PC-3 (cell line): ENCODE measurements at regions not wholly inside any gene's neighbourhood (a gene's known extent, or its start where the extent isn't known, plus 50 kb on each side); places are given as distances from the start of the nearest gene placed in this dataset.

Experiments
- ATAC-seq: fragments of 200-7000 bp; cut with Tn5 transposase; 2 replicates; pipeline ENCODE4 v1.9.1; 2020; ENCODE audit warnings: mild to moderate bottlenecking, moderate library complexity
- BruUV-seq: library from RNA; stranded (reverse); fragments of 400-500 nt; replicated peaks from 2 replicates; lab custom pipeline; 2021; lab: Mats Ljungman, UMichigan
- CTCF ChIA-PET: fragments of 300-600 bp; sonication (Branson Sonifier 250); formaldehyde crosslinking; loops from one replicate; lab custom pipeline; 2022; ENCODE audit warnings: antibody characterized with exemption; lab: Charles Lee
- POLR2A ChIA-PET: fragments of 300-600 bp; sonication (Branson Sonifier 250); formaldehyde crosslinking; loops from one replicate; lab custom pipeline; 2022; ENCODE audit warnings: antibody characterized with exemption; ENCODE audit not compliant: unreplicated experiment; lab: Charles Lee
- DNase-seq: peaks from one replicate; pipeline ENCODE4 v3.0.0-alpha.2; 2015
- H2AFZ ChIP-seq: fragments of 300-600 bp; sonication (generic); 2 replicates; pipeline ENCODE4 v1.6.0; 2016; ENCODE audit warnings: antibody characterized with exemption, low read length
- H3F3A ChIP-seq: fragments of 300-600 bp; sonication (generic); one replicate; pipeline ENCODE4 v1.6.0; 2017; ENCODE audit warnings: antibody characterized with exemption, low read length, control low read depth, mild to moderate bottlenecking; ENCODE audit not compliant: unreplicated experiment
- H3K27ac ChIP-seq: fragments of 300-600 bp; sonication (generic); 2 replicates; pipeline ENCODE4 v1.5.1; 2016; ENCODE audit warnings: mild to moderate bottlenecking, low read length
- H3K27me3 ChIP-seq: fragments of 300-600 bp; sonication (generic); 2 replicates; pipeline ENCODE4 v1.6.1; 2016; ENCODE audit warnings: low read length, mixed read lengths
- H3K36me3 ChIP-seq: fragments of 300-600 bp; sonication (generic); 2 replicates; pipeline ENCODE4 v1.6.1; 2016; ENCODE audit warnings: low read depth, mixed run types, low read length, mixed read lengths
- H3K4me1 ChIP-seq: fragments of 300-600 bp; sonication (generic); 2 replicates; pipeline ENCODE4 v1.5.1; 2016; ENCODE audit warnings: low read length; ENCODE audit not compliant: insufficient read depth
- H3K4me2 ChIP-seq: fragments of 300-600 bp; sonication (generic); 2 replicates; pipeline ENCODE4 v1.6.0; 2016; ENCODE audit warnings: low read length
- H3K4me3 ChIP-seq: fragments of 300-600 bp; sonication (generic); 2 replicates; pipeline ENCODE4 v1.5.1; 2016; ENCODE audit warnings: mild to moderate bottlenecking, low read length, mixed read lengths
- H3K79me2 ChIP-seq: fragments of 300-600 bp; sonication (generic); 2 replicates; pipeline ENCODE4 v1.6.1; 2017; ENCODE audit warnings: low read length, mixed read lengths
- H3K9ac ChIP-seq: fragments of 300-600 bp; sonication (generic); 2 replicates; pipeline ENCODE4 v1.6.0; 2016; ENCODE audit warnings: mild to moderate bottlenecking, low read length
- H3K9me2 ChIP-seq: fragments of 300-600 bp; sonication (generic); replicated peaks from 2 replicates; pipeline ENCODE4 v1.6.1; 2016; ENCODE audit warnings: mixed run types, low read length, mixed read lengths
- H3K9me3 ChIP-seq: fragments of 300-600 bp; sonication (generic); 2 replicates; pipeline ENCODE4 v1.6.1; 2016; ENCODE audit warnings: low read length, mixed read lengths
- H4K20me1 ChIP-seq: fragments of 300-600 bp; sonication (generic); 2 replicates; pipeline ENCODE4 v1.6.1; 2016; ENCODE audit warnings: low read length, mixed read lengths
- CTCF ChIP-seq: fragments of 300-600 bp; sonication (generic); conservative IDR thresholded peaks from 2 replicates; pipeline ENCODE4 v1.5.1; 2017; ENCODE audit warnings: antibody characterized with exemption, low read depth, mild to moderate bottlenecking, low read length
- EZH2 ChIP-seq: fragments of 300-600 bp; sonication (generic); IDR thresholded peaks from one replicate; pipeline ENCODE4 v1.6.1; 2017; ENCODE audit warnings: antibody characterized with exemption, mild to moderate bottlenecking, low read length; ENCODE audit not compliant: unreplicated experiment
- EZH2phosphoT487 ChIP-seq: fragments of 300-600 bp; sonication (generic); IDR thresholded peaks from 2 replicates; pipeline ENCODE4 v1.6.1; 2018; ENCODE audit warnings: mild to moderate bottlenecking, antibody characterized with exemption, low read length, borderline replicate concordance
- intact Hi-C: fragments of 100-400 bp; cut with micrococcal nuclease; formaldehyde crosslinking; loops from 2 replicates; pipeline ENCODE4 v1.9.0; 2023

DNA sequence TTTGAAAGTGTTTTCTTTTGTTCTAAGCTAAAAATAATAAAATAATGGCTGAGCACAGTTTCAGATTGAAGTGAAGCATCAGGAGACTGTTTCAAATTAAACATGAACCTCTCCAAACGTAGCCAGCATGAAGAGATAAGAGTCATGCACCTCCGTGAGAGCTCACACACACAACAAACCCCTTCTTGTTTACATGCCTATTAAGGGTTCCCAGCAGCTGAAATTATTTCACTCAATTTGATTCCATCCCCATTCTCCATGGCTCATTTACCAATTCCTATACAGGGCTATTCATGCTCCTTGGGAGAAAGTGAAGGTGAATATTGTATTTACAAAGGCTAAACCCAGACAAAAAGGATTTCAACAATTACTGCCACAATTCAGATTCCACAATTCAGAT lies 954.1 kb upstream of the INTU start:
- BruUV-seq: no TSS peak
- H3K9me2 ChIP-seq: no peaks in the 10 kb centered on the region
- H3K9ac ChIP-seq: no peak overlapping the region
- ATAC-seq: no peak
- no peak overlapping the region for H2AFZ ChIP-seq
- ChIA-PET POLR2A (no interaction called here), CTCF (no interaction called here)
- no peak for TF ChIP-seq EZH2phosphoT487
- TF ChIP-seq CTCF: no peak
- TF ChIP-seq EZH2: no peak
- no peaks in the 10 kb centered on the region for H3K79me2 ChIP-seq
- H3K4me1 ChIP-seq: no peaks in the 10 kb centered on the region
- no peaks in the 10 kb centered on the region for H3K27me3 ChIP-seq
- no peaks in the 10 kb centered on the region for H3K36me3 ChIP-seq
- intact Hi-C loops: no loop called here
- no peak for DNase-seq
- H3F3A ChIP-seq: no peaks in the 10 kb centered on the region
- H3K9me3 ChIP-seq: no peaks in the 10 kb centered on the region
- H3K4me2 ChIP-seq: no peak overlapping the region
- no peaks in the 10 kb centered on the region for H4K20me1 ChIP-seq
- no peak overlapping the region for H3K27ac ChIP-seq
- no peak overlapping the region for H3K4me3 ChIP-seq

DNA sequence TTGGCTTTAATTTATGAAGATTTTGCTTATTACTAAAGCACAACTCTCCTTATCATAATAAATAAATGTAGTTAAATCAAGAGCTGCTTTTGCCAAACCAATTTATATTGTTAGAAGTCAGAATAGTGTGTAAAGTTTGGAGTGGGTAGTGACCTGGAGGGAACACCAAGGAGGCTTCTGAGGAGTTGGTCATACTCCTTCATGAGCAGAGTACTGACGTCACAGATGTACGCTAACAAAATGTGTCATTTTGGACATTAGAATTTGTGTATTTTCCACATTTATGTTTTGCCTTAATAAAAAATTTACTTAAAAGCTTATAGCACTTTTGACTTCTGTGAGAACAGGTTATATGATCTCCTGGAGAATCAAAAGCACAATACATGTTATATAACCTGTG lies 953.5 kb upstream of the INTU start:
- Histone ChIP-seq H3K9me2 (no peaks in the 10 kb centered on the region), H2AFZ (no peak overlapping the region), H3K9me3 (no peaks in the 10 kb centered on the region), H3F3A (no peaks in the 10 kb centered on the region), H3K27me3 (no peaks in the 10 kb centered on the region), H3K36me3 (no peaks in the 10 kb centered on the region), H3K9ac (no peak overlapping the region), H3K4me1 (no peaks in the 10 kb centered on the region), H3K27ac (no peak overlapping the region), H3K79me2 (no peaks in the 10 kb centered on the region), H3K4me2 (no peak overlapping the region), H4K20me1 (no peaks in the 10 kb centered on the region), H3K4me3 (no peak overlapping the region)
- no TSS peak for BruUV-seq
- ATAC-seq (no peak), DNase-seq (no peak)
- intact Hi-C loops: no loop called here
- CTCF ChIA-PET: no interaction called here
- TF ChIP-seq CTCF (no peak), EZH2phosphoT487 (no peak), EZH2 (no peak)
- POLR2A ChIA-PET: no interaction called here

GRCh38 chr4:126682250-126682649 lies 950.5 kb upstream of the INTU start:
- Histone ChIP-seq H3K9ac (no peak overlapping the region), H3K27ac (no peak overlapping the region), H3K27me3 (no peaks in the 10 kb centered on the region), H3K4me2 (no peak overlapping the region), H3K9me2 (no peaks in the 10 kb centered on the region), H3K36me3 (no peaks in the 10 kb centered on the region), H3F3A (no peaks in the 10 kb centered on the region), H4K20me1 (no peaks in the 10 kb centered on the region), H3K9me3 (no peaks in the 10 kb centered on the region), H3K79me2 (no peaks in the 10 kb centered on the region), H3K4me1 (no peaks in the 10 kb centered on the region), H2AFZ (no peak overlapping the region), H3K4me3 (no peak overlapping the region)
- TF ChIP-seq EZH2phosphoT487 (no peak), CTCF (no peak)
- ChIA-PET CTCF (no interaction called here), POLR2A (no interaction called here)
- no peak for ATAC-seq
- DNase-seq: no peak
- BruUV-seq: no TSS peak
- intact Hi-C loops: loop anchor here (10.0 kb wide), 1 partner anchor 1367 kb away; the partner anchor contains the start of gene FAT4
